ENCODE measurements at regions not wholly inside any gene's neighbourhood (a gene's known extent, or its start where the extent isn't known, plus 50 kb on each side); places are given as distances from the start of the nearest gene placed in this dataset.

DNA sequence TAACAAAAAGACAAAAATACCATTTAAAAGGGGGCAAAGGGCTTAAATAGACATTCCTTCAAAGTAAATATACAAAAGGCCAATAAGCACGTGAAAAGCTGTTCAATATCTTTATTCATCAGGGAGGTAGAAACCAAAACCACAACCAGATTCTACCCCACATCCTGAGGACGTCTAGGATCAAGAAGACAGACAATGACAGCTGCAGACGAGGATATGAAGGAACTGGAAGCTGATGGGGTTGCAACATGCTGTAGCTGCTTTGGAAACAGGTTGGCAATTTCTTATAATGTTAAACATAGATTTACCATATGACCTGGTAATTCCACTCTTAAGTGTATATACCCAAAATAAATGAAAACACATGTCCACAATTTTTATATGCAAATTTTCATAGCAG is 85.1 kb upstream of the C14orf180 start:
- no peak overlapping the region for H3K4me3 Mint-ChIP-seq (ENCODE audit: low read depth)
- peaks cover 8% of the 10 kb centered on the region for H3K9me3 Mint-ChIP-seq (ENCODE audit: low read depth)
- DNase-seq (ENCODE audit: low spot score, unreplicated experiment) = no peak
- H3K4me1 Mint-ChIP-seq (ENCODE audit: low read depth) = no peaks in the 10 kb centered on the region
- TF ChIP-seq, protein P1, sequence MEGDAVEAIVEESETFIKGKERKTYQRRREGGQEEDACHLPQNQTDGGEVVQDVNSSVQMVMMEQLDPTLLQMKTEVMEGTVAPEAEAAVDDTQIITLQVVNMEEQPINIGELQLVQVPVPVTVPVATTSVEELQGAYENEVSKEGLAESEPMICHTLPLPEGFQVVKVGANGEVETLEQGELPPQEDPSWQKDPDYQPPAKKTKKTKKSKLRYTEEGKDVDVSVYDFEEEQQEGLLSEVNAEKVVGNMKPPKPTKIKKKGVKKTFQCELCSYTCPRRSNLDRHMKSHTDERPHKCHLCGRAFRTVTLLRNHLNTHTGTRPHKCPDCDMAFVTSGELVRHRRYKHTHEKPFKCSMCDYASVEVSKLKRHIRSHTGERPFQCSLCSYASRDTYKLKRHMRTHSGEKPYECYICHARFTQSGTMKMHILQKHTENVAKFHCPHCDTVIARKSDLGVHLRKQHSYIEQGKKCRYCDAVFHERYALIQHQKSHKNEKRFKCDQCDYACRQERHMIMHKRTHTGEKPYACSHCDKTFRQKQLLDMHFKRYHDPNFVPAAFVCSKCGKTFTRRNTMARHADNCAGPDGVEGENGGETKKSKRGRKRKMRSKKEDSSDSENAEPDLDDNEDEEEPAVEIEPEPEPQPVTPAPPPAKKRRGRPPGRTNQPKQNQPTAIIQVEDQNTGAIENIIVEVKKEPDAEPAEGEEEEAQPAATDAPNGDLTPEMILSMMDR (IDR thresholded peaks at IDR 0.05; ENCODE audit: unreplicated experiment) = no peak
- peaks cover 15% of the 10 kb centered on the region for H3K27me3 Mint-ChIP-seq
- no peaks in the 10 kb centered on the region for H3K36me3 Mint-ChIP-seq (ENCODE audit: insufficient read depth)
- H3K27ac Mint-ChIP-seq = no peak overlapping the region

DNA sequence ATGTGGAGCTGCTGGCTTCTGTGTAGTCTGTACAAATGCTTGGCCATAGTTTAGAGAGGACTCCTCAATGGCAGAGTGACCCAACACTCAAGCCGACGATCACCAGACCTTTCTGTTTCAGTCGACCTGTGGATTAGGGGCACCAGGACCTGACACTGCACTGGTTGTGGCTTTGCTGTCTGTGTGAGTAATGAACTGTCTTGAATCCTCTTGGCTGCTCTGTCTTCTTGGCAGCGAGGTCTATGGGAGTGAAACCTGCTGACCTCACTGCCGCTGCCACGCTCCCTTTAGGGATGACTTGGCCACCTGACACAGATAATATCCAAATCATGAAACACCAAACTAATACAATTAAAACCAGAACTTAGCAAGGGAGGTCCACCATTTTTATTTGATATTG is 83.5 kb upstream of the C14orf180 start:
- Mint-ChIP-seq H3K27ac (no peak overlapping the region), H3K4me1 (ENCODE audit: low read depth) (no peaks in the 10 kb centered on the region), H3K4me3 (ENCODE audit: low read depth) (no peak overlapping the region), H3K27me3 (peaks cover 16% of the 10 kb centered on the region), H3K36me3 (ENCODE audit: insufficient read depth) (no peaks in the 10 kb centered on the region), H3K9me3 (ENCODE audit: low read depth) (peaks cover 8% of the 10 kb centered on the region)
- TF ChIP-seq, protein P1 (IDR thresholded peaks at IDR 0.05; ENCODE audit: unreplicated experiment) = no peak
- DNase-seq (ENCODE audit: low spot score, unreplicated experiment) = peak; percentile 6

DNA sequence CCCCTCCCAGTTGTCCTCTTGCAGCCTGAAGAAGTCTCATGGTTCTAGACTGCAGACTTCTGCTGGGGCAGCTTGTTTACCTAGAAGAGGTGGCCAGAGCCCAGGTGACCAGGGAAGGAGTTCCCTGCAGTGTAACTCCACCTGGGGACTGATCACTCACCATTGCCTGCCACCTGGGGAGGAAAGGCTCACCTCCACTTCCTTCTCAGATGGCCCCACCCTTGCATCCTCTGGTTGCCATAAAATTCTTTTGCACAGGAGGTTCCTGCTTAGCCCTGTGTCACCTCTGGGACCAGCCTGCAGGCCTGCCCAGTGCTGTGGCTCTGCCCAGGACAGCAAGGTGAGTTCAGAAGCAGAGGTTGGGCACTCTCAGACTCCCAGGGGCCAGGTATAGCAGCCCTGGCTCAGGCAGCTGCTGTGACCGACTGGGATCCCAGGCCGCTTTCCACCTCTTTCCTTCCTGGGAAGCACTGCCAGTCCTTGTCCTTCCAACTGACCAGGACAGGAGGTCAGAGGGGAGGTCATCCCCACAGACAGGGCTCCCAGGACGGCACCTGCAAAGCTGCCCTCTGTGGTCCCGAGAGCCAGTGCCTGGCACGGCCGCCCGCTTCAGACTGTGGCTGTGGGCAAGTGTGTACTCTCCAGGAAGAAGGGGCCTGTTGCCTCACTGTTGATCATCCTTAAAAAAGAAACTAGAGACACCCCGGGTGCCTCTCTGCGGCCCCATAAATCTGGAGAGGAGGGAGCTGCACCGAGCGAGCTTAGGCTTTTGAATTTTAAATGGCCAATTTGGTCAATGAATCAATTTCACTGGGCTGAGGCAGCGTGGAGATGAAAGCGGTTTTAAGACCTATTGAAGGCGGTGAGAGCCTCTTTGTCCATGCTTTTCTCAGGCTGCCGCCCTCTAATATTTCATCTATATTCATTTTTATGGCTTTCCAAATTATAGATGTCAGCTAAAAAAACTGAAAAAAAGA is 79.5 kb upstream of the C14orf180 start:
- TF ChIP-seq, protein P1 (IDR thresholded peaks at IDR 0.05; ENCODE audit: unreplicated experiment) = no peak
- Mint-ChIP-seq H3K4me1 (ENCODE audit: low read depth) (no peaks in the 10 kb centered on the region), H3K27me3 (peaks cover 19% of the 10 kb centered on the region), H3K4me3 (ENCODE audit: low read depth) (no peak overlapping the region), H3K9me3 (ENCODE audit: low read depth) (peaks cover 9% of the 10 kb centered on the region), H3K36me3 (ENCODE audit: insufficient read depth) (no peaks in the 10 kb centered on the region), H3K27ac (no peak overlapping the region)
- peak; percentile 6 for DNase-seq (ENCODE audit: low spot score, unreplicated experiment)

DNA sequence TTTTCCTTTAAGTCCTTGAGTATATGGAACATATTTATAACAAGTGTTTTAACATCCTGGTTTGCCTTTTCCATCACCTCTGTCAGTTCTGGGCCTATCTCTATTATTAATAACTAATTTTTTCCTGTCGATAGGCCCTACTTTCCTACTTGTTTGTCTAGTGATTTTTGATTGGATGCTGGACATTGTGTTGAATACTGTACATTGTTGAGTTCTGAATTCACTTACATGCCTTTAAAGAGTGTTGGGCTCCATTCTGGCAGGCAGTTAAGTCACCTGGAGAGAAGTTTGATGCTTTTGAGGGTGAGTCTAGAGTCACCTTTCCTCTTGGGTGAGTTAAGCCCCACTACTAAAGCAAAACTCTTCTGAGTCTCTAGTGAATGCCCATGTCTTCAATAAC is 77.5 kb upstream of the C14orf180 start:
- Mint-ChIP-seq H3K4me1 (ENCODE audit: low read depth) (no peaks in the 10 kb centered on the region), H3K9me3 (ENCODE audit: low read depth) (peaks cover 4% of the 10 kb centered on the region), H3K27ac (no peak overlapping the region), H3K4me3 (ENCODE audit: low read depth) (no peak overlapping the region), H3K27me3 (peaks cover 17% of the 10 kb centered on the region), H3K36me3 (ENCODE audit: insufficient read depth) (no peaks in the 10 kb centered on the region)
- TF ChIP-seq, protein P1 (IDR thresholded peaks at IDR 0.05; ENCODE audit: unreplicated experiment) = no peak
- no peak for DNase-seq (ENCODE audit: low spot score, unreplicated experiment)

DNA sequence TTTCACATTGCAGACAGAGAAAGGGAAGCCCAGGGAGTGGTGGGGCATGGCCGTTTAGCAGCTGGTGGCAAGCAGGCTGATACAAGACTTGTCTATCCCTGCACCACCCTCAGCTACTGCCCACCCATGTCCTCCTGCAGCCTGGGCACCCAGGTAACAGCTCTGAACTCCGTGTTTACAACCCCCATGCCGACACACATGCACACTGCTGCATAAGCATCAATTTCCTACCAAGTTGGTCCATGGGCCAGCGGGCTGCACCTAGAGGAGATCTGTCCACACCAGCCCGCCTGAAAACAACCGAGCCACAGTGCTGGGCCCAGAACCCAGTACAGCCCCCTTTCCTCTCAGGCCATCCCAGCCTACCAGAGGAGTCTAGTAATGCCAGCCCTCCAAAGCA is 75.9 kb upstream of the C14orf180 start:
- Mint-ChIP-seq H3K27ac (no peak overlapping the region), H3K4me1 (ENCODE audit: low read depth) (no peaks in the 10 kb centered on the region), H3K9me3 (ENCODE audit: low read depth) (peaks cover 13% of the 10 kb centered on the region), H3K27me3 (peaks cover 19% of the 10 kb centered on the region), H3K36me3 (ENCODE audit: insufficient read depth) (no peaks in the 10 kb centered on the region), H3K4me3 (ENCODE audit: low read depth) (no peak overlapping the region)
- TF ChIP-seq, protein P1 (IDR thresholded peaks at IDR 0.05; ENCODE audit: unreplicated experiment) = no peak
- no peak for DNase-seq (ENCODE audit: low spot score, unreplicated experiment)
